ENCODE measurements at regions not wholly inside any gene's neighbourhood (a gene's known extent, or its start where the extent isn't known, plus 50 kb on each side); places are given as distances from the start of the nearest gene placed in this dataset.
A peak's percentile ranks its signal among the peaks of the same experiment; 100 is the strongest.

DNA sequence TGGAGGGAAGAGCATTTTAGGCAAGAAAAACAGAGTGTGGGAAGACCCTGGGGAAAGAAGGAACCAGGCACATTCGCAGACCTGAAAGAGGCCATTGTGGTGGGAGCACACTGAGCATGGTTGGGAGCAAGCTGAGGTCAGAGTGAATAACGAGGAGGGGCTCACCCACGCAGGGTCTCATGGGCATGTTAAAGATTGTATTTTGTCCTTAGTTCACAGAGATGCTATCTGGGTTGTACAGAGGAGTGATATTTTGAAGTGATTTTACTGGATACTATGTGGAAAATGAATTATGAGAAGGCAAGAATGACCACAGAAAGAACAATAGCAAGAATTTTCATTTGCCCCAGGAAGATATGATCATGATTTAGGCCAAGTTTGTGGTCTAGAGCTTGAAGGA lies 578.3 kb upstream of the NR5A2 start:
- ChIA-PET CTCF (no interaction called here), POLR2A (no interaction called here)
- TF ChIP-seq, protein P1, sequence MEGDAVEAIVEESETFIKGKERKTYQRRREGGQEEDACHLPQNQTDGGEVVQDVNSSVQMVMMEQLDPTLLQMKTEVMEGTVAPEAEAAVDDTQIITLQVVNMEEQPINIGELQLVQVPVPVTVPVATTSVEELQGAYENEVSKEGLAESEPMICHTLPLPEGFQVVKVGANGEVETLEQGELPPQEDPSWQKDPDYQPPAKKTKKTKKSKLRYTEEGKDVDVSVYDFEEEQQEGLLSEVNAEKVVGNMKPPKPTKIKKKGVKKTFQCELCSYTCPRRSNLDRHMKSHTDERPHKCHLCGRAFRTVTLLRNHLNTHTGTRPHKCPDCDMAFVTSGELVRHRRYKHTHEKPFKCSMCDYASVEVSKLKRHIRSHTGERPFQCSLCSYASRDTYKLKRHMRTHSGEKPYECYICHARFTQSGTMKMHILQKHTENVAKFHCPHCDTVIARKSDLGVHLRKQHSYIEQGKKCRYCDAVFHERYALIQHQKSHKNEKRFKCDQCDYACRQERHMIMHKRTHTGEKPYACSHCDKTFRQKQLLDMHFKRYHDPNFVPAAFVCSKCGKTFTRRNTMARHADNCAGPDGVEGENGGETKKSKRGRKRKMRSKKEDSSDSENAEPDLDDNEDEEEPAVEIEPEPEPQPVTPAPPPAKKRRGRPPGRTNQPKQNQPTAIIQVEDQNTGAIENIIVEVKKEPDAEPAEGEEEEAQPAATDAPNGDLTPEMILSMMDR (IDR thresholded peaks at IDR 0.05; ENCODE audit: control extremely low read depth, extremely low read depth, low read depth, missing control alignments): no peak

DNA sequence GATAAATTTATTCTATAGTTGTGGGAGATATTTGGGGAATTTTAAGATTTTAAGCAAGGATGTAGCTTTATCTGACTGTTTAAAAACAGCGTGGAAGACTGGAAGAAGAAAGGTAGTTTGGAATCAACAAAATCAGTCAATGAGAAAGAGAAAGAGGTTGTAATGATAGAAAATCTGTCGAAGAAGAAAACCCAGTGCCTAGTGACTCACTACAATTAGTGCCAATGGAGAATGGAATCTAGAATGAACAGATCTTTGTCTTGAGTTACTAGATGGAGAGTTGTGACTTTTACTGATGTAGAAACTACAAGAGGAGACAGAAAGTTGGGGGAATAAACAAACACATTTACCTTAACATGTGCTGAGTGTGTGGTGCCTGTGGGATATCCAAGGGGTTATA lies 577.8 kb upstream of the NR5A2 start:
- CTCF ChIA-PET: no interaction called here
- TF ChIP-seq, protein P1 (IDR thresholded peaks at IDR 0.05; ENCODE audit: control extremely low read depth, extremely low read depth, low read depth, missing control alignments): no peak

More for the DNA sequence above, 578.3 kb upstream of the NR5A2 start:
- no peak for DNase-seq (ENCODE audit: extremely low spot score)

DNA sequence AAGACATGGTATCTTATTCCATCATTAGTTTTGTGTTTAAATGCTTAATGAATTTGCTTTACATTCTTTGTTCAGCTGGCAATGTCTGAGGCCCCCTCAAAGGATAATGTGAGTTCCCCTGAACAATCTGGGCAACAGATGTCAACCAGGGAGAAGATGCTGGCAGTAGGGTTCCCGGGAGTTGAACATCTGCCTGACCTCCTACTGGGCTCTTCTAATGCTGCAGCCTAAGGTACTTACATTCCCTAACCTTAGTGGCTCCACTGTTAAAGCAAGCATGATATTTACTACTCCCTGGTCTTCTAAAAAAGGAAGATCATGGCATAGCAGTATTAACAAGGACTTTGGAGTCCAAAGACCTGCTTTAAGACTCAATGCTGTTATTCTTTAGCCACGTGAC lies 574.9 kb upstream of the NR5A2 start:
- ChIA-PET CTCF (interaction anchor here (2.9 kb wide), 1 partner anchor 11 kb away, joined by 10 read pairs; no protein-coding TSS in a partner anchor), POLR2A (no interaction called here)
- DNase-seq (ENCODE audit: extremely low spot score): no peak
- TF ChIP-seq, protein P1 (IDR thresholded peaks at IDR 0.05; ENCODE audit: control extremely low read depth, extremely low read depth, low read depth, missing control alignments): no peak

More for the DNA sequence above, 577.8 kb upstream of the NR5A2 start:
- no peak for DNase-seq (ENCODE audit: extremely low spot score)
- POLR2A ChIA-PET: no interaction called here

DNA sequence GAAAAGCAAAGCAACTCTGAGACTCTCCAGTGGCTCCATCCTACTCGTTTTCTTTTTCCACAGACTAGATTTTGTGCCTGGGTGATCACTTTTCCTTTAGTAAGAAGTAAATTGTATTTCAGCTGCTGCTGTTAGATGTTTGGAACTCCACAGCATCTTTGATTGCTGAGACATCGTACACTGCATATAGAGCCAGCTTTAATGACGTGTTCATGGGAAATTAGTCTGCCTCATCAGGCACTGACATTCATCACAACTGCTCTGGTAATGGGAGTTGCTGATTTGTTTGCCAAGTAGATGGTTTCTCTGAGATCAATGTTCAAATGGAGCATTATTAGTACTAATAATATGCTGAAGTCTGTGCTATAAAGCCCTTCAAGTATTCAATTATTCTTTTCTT lies 573.8 kb upstream of the NR5A2 start:
- CTCF ChIA-PET: interaction anchor here (1.2 to 1.9 kb wide), 2 partner anchors 11 to 31 kb away, joined by 3 to 5 read pairs; no protein-coding TSS in a partner anchor

DNA sequence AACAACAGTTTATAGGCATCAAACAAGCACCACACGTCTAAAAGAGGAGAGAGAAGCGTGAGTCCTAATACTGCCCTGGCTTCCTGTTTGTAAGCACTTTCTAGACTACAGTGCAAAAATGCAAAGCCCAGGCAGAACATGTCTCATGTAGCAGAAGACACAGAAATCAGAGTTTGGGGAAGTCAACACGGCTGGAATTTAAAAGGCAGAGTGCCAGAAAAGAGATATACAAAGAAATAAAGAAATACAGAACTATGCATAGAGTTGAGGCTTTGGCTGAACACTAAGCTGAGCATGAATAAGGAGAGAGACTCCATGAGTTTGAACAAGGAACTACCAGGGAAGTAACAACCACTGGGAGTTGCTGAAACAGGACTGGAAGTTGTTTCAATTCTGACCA lies 566.6 kb upstream of the NR5A2 start:
- ChIA-PET CTCF (no interaction called here), POLR2A (no interaction called here)
- TF ChIP-seq, protein P1 (IDR thresholded peaks at IDR 0.05; ENCODE audit: control extremely low read depth, extremely low read depth, low read depth, missing control alignments): no peak
- DNase-seq (ENCODE audit: extremely low spot score): no peak

More for the DNA sequence above, 573.8 kb upstream of the NR5A2 start:
- TF ChIP-seq, protein P1 (IDR thresholded peaks at IDR 0.05; ENCODE audit: control extremely low read depth, extremely low read depth, low read depth, missing control alignments): no peak
- POLR2A ChIA-PET: no interaction called here
- DNase-seq (ENCODE audit: extremely low spot score): no peak

DNA sequence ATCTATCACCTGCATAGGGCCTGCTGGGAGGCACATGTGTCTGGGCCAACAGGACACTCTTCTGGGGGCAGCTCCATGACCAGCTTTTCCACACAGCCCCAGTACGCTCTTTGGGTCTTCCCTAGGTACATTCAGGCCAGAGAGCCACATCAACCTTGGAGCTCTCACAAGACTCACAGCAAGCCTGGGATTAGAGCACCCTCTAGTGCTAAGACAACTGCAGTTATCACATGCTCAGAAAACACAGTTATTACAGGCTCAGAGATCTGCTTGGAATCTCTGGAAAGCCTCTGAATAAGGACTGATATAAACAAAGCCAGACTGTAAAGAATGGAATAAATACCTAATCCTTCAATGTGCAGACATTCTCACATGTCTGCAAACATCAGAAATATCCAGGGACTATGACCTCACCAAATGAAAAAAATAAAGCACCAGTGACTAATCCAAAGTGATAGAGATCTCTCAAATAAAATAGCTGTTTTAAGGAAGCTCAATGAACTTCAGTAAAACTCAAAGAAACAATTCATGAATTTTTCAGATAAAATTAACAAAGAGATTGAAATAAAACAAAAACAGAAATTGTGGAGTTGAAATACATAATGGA lies 563.9 kb upstream of the NR5A2 start:
- peak; percentile 7 for DNase-seq (ENCODE audit: extremely low spot score)
- ChIA-PET CTCF (interaction anchor here (1.3 to 2.4 kb wide), 4 partner anchors 10 to 351 kb away, joined by 3 to 10 read pairs (median 6); no protein-coding TSS in a partner anchor), POLR2A (no interaction called here)
- TF ChIP-seq, protein P1 (IDR thresholded peaks at IDR 0.05; ENCODE audit: control extremely low read depth, extremely low read depth, low read depth, missing control alignments): peak; percentile 37
